RWPE1 (cell line): ENCODE measurements at regions not wholly inside any gene's neighbourhood (a gene's known extent, or its start where the extent isn't known, plus 50 kb on each side); places are given as distances from the start of the nearest gene placed in this dataset.
"Not testable (repeated sequence)": the region's sequence is repeated elsewhere in the genome, so short reads cannot be mapped to it uniquely, and the experiment has no call there.

ENCODE experiments used
- CTCF ChIA-PET: fragments of 350-600 bp; sonication (Branson Sonifier 250); formaldehyde crosslinking; extraction: SDS; loops from one replicate; lab custom pipeline; 2021; lab: Yijun Ruan, JAX
- POLR2A ChIA-PET: fragments of 400-600 bp; formaldehyde crosslinking; extraction: SDS; loops from one replicate; lab custom pipeline; 2020; ENCODE audit warnings: antibody characterized with exemption; ENCODE audit not compliant: low non-redundant PET; lab: Yijun Ruan, JAX
- DNase-seq: peaks from one replicate; pipeline ENCODE4 v3.0.0; 2012; ENCODE audit warnings: low spot score
- H3K27ac ChIP-seq: fragments of 450-650 bp; 2 replicates; pipeline ENCODE4 v1.5.1; 2017
- CTCF ChIP-seq: fragments of 450-650 bp; conservative IDR thresholded peaks from 2 replicates; pipeline ENCODE4 v1.5.1; 2017; ENCODE audit warnings: low read depth, mild to moderate bottlenecking

GRCh38 chr1:208731981-208732821 lies 488.0 kb upstream of the PLXNA2 start:
- DNase-seq: no peak
- CTCF ChIA-PET: no interaction called here
- POLR2A ChIA-PET: no interaction called here
- TF ChIP-seq CTCF: no peak
- H3K27ac ChIP-seq: no peak overlapping the region

- no peak for TF ChIP-seq CTCF
- CTCF ChIA-PET: no interaction called here
- no peak for DNase-seq
- H3K27ac ChIP-seq: no peak overlapping the region
- POLR2A ChIA-PET: no interaction called here
Observed at GRCh38 chr1:208737161-208737560, 493.0 kb upstream of the PLXNA2 start.

GRCh38 chr1:208737922-208738321 lies 493.7 kb upstream of the PLXNA2 start:
- no peak for TF ChIP-seq CTCF
- no peak overlapping the region for H3K27ac ChIP-seq
- DNase-seq: no peak
- CTCF ChIA-PET: no interaction called here
- POLR2A ChIA-PET: no interaction called here

- POLR2A ChIA-PET, DNase-seq, H3K27ac ChIP-seq: not testable (repeated sequence)
- CTCF ChIA-PET: interaction anchor here (0.6 kb wide), 1 partner anchor 1174 kb away, joined by 5 read pairs; no protein-coding TSS in a partner anchor
Observed at GRCh38 chr1:208739636-208740035, 495.5 kb upstream of the PLXNA2 start.

GRCh38 chr1:208741296-208741695 lies 497.1 kb upstream of the PLXNA2 start:
- CTCF ChIA-PET: no interaction called here
- DNase-seq: no peak

GRCh38 chr1:208743361-208743760 lies 499.2 kb upstream of the PLXNA2 start:
- TF ChIP-seq CTCF: no peak
- no peak overlapping the region for H3K27ac ChIP-seq
- POLR2A ChIA-PET: no interaction called here
- CTCF ChIA-PET: no interaction called here
- no peak for DNase-seq

More at GRCh38 chr1:208741296-208741695, 497.1 kb upstream of the PLXNA2 start:
- no peak for TF ChIP-seq CTCF
- H3K27ac ChIP-seq: no peak overlapping the region
- POLR2A ChIA-PET: no interaction called here

GRCh38 chr1:208747979-208748378 lies 503.8 kb upstream of the PLXNA2 start:
- POLR2A ChIA-PET: no interaction called here
- no peak for TF ChIP-seq CTCF
- CTCF ChIA-PET: no interaction called here
- DNase-seq: no peak
- H3K27ac ChIP-seq: no peak overlapping the region
